ENCODE measurements at regions not wholly inside any gene's neighbourhood (a gene's known extent, or its start where the extent isn't known, plus 50 kb on each side); places are given as distances from the start of the nearest gene placed in this dataset.

DNA sequence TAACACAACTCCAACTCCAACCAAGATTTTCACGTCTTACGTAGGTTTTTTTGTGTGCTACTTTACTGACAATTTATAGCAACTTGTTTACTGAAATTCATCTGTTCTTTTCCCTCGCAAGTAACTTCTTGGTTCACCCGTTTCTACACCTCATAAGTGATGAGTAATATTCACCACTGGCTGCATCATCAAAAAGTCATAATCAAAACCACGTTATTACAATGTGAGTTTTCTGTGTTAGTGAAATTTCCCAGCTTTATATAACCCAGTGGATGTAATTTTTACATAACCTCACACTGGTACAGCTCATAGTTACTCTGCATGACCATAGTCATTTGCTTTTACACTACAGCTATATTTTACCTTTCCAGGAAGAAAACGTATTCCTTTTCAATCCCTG is 401.1 kb upstream of the LYPLAL1 start:
- DNase-seq (ENCODE audit: low read depth) = no peak

- DNase-seq (ENCODE audit: low read depth) = no peak
Measured at GRCh38 chr1:218775501-218776021, 398.1 kb upstream of the LYPLAL1 start.

- no peak for DNase-seq (ENCODE audit: low read depth)
Measured at GRCh38 chr1:218778257-218779126, 395.2 kb upstream of the LYPLAL1 start.

DNA sequence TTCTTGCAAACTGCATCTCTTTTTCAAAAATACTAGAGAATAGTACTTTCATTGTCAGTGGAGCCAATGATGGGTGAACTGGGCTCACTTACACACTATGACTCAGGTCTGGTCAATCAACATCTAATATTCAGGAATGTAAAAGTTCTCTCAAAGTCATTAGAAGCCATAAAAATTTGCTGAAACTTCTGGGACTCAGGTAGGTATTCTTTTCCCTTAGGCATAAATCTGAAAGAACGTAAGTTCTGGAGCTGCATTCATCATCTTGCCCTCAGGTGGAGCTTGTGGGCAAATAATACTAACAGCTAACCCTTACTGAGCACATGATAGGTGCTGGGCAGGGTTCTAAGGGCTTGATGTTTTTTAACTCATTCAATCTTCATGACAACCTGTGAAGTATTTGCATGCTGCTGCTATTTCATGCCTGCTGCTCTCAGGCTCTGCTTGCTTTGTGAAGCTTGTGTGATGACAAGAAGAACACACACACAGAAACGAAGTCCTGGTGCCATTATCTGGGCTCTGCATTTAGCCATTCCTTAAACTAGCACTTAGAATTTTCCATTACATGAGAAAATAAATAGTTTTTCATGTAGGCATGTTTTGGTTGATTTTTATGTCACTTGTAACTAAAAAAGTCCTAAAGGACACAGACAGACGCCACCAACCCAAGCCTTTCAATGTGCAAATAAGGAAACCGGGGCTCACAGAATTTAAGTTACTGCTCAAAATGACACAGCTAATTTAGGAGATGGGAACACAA is 394.2 kb upstream of the LYPLAL1 start:
- no peak for DNase-seq (ENCODE audit: low read depth)

DNA sequence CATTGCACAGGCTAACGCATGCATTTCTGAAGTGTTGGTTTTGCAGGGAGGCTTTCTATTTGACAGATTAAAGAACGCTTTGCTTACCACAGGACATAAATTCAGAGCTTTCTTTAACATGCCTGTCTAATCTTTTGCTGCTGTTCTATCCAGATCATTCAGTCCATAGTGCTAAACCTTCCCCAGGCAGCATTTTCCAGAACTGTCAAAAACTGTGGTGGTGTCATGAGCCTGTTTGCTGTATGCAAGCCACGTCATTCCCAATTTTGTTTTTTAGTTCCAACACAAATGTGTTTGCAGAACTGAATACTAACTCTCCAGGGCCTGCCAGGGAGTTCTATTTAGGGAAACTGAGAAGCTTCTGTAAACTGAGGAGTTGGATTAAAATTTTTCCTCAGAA is 390.5 kb upstream of the LYPLAL1 start:
- DNase-seq (ENCODE audit: low read depth) = no peak

DNA sequence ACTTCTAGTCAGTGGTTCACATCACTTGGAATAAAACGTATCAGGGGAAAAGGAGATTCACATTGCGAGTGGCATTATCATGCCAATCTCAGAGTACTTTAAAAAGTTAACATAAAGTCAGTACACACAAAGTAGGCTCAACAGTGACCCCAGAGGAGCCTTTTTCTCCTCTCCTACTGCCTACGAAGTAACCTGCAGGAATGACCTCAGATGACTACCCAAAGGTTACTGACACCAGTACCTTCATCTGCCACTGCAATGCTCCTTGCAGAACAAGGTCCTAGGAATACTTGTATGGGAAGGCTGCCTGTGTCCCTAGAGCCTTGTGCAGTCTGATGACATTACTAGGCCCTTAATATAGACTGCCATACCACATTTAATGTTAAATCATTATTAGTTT is 389.8 kb upstream of the LYPLAL1 start:
- no peak for DNase-seq (ENCODE audit: low read depth)

- DNase-seq (ENCODE audit: low read depth) = no peak
Measured at GRCh38 chr1:218785928-218786327, 387.8 kb upstream of the LYPLAL1 start.

DNA sequence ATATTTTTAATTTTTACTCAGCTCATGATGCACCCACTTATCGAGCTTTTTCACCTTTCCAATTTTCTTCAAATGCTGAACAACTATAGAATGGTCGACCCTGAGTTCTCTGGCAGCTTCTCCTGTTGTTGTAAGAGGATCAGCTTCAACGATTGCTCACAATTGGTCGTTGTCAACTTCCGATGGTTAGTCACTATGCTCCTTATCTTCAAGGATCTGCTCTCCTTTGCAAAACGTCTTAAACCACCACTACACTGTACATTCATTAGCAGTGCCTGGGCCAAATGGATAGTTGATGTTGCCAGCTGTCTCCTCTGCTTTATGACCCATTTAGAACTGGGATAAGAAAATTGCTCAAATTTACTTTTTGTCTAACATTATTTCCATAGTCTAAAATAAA is 385.9 kb upstream of the LYPLAL1 start:
- DNase-seq (ENCODE audit: low read depth) = no peak

DNA sequence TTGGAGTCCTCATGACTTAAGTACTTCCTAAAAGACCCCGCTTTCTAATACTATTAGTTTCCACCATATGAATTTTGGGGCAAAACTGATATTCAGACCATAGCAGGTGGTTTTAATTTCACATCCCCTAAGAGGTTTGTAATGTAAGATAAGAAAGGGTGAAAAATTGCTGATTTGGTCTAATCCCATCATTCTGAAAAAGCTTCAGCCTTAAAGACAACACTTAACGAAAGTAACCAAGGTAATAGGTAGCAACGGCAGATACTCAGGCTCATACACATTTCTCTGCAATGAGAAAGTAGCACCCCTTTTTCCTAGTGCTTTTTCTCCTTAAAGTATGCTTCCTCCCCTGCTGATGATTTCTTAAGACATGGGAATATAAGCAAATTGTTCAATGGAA is 376.9 kb upstream of the LYPLAL1 start:
- DNase-seq (ENCODE audit: low read depth) = no peak

DNA sequence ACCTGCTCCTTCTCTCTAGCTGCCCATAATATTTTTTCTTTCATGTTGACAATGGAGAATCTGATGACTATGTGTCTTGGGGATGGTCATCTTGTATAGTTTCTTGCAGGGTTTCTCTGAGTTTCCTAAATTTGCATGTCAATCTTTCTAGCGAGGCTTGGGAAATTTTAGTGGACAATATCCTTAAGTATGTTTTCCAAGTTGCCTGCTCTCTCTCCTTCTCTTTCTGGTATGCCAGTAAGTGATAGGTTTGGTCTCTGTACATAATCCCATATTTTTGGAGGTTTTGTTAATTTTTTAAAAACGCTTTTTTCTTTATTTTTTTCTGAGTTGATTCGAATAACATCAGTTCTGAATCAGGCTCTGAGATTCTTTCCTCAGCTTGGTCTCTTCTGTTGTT is 370.9 kb upstream of the LYPLAL1 start:
- DNase-seq (ENCODE audit: low read depth) = no peak

- DNase-seq (ENCODE audit: low read depth) = no peak
Measured at GRCh38 chr1:218803351-218803997, 370.2 kb upstream of the LYPLAL1 start.

DNA sequence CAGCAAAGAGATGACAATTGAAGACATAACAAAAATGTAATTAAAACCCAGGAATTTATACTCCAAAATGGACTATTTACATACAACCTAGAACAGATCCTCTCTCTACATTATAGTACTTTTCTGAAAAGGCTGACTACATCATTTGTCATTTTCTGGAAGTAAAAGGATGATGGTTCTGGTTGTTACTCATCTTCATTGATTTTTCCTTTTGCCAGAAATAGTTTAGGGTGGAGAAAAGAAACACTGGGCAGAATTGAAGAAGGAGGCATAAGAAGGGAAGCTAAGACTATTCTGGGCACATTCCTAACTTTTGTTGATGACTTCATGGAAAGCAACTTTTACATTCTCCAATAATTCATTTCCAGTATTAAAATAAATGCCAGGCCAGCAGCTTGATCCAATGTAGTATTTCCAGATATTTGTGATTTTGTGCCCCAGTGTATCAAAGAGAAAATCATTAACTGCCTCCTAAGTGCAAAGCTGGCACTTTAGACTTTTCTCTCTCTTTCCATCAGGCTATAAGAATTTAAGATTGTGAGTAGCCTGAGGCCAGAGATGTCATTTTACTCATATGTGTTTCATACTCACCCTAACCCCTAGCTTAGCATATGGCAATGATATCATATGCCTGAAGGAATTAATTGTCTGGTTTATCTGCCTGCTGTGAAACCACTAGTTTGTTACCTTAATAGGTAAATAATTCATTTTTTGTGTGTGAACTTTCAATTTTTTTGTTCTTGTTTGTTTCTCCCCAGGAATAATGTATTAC is 369.5 kb upstream of the LYPLAL1 start:
- no peak for DNase-seq (ENCODE audit: low read depth)

GRCh38 chr1:218809061-218809460 is 364.6 kb upstream of the LYPLAL1 start:
- no peak for DNase-seq (ENCODE audit: low read depth)

GRCh38 chr1:218809625-218810024 is 364.1 kb upstream of the LYPLAL1 start:
- DNase-seq (ENCODE audit: low read depth) = no peak

GRCh38 chr1:218810306-218810705 is 363.4 kb upstream of the LYPLAL1 start:
- DNase-seq (ENCODE audit: low read depth) = no peak

- no peak for DNase-seq (ENCODE audit: low read depth)
Measured at GRCh38 chr1:218811497-218811896, 362.2 kb upstream of the LYPLAL1 start.

- DNase-seq (ENCODE audit: low read depth) = no peak
Measured at GRCh38 chr1:218812360-218812759, 361.3 kb upstream of the LYPLAL1 start.

DNA sequence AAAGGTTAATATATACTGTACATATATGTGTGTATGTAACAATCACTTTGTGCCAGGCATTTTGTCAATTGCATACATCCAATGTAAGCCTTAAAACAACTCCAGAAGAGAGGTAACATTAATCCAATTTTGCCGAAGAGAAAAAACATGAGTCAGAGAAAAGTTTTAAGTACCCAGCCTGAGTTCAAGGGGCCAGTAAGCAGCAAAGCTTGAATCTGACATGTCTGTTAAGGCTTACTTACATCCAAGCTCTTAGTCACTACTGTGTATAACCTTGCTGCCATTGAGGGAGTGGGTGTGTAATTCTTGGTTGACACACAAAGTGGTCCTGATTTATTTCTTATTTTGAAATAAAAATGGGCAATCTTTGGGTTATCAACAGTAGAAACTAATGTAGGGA is 360.4 kb upstream of the LYPLAL1 start:
- no peak for DNase-seq (ENCODE audit: low read depth)

GRCh38 chr1:218815076-218815475 is 358.6 kb upstream of the LYPLAL1 start:
- no peak for DNase-seq (ENCODE audit: low read depth)

DNA sequence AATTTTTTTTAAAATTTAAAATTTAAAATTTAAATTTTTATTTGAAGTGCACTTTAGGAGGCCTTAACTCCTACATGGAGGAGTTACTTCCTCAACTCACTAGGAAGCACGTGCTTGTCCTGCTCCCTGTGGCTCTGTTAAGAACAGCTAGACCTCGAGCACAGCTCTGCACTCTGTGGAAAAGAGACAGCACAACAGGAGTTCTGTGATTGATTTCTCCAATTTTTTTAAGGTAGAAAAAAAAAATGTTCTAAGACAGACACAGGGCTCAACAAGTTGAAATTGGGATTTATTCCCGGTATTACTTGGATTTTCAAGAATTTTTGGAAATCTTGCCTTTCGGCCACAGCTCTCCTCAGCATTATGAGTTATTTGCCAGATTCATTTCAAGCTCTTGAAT is 356.6 kb upstream of the LYPLAL1 start:
- DNase-seq (ENCODE audit: low read depth) = no peak

DNA sequence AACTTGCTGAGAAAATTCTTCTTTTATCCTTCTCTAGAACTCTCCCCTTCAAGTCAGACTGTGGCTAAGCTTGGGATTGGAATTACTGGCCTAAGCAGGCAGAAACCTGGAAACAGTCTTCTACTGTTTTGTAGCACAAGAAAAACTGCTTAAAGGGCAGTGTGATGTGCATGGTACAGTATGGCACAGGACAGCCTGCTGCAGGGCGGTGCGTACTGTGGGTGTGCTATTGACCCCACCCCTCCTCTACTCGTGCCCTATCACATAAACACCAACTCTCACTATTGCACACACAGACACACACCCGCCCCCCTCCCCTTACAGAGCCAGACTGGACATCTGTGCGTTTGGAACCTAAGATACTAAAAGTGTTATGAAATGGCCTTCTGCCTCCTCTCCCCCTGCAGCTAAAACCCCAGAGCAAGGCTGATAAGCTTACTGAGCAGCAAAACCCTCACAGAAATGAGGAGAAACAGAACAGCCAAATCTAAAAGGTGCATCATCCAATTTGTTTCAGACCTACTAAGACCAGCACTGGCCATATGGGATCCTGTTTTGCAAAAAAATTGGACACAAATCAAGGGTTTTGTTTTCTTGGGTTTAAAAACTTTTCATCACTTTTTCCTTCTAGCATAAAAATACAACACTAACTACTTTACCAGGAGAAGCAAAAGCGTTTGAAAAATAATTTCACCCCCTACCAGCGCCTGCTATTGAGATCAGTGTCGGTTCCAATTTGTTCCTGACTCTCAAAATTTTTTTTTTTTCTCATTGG is 355.8 kb upstream of the LYPLAL1 start:
- DNase-seq (ENCODE audit: low read depth) = no peak

All from activated T-helper 9 cell treated with anti-CD3 and anti-CD28 coated beads, Interleukin-2, amount 50 U/mL, for 16 hours (primary cell).